ENCODE measurements at regions not wholly inside any gene's neighbourhood (a gene's known extent, or its start where the extent isn't known, plus 50 kb on each side); places are given as distances from the start of the nearest gene placed in this dataset.

- DNase-seq (ENCODE audit: extremely low spot score in 2 of 2): no peak
- Histone ChIP-seq H3K4me3 (no peak overlapping the region), H3K27ac (no peak overlapping the region), H3K27me3 (no peaks in the 10 kb centered on the region), H3K9me3 (no peaks in the 10 kb centered on the region), H3K4me1 (no peaks in the 10 kb centered on the region), H3K36me3 (no peaks in the 10 kb centered on the region)
- intact Hi-C loops (cut with DNase I): no loop called here
- TF ChIP-seq POLR2AphosphoS5 (IDR thresholded peaks at IDR 0.05; ENCODE audit: insufficient read depth in 1 of 2, low read depth in 1 of 2) (no peak), POLR2A (IDR thresholded peaks at IDR 0.05) (no peak), CTCF (IDR thresholded peaks at IDR 0.05) (no peak)
Measured at GRCh38 chr16:88325976-88326375, 56.8 kb upstream of the ZNF469 start.

GRCh38 chr16:88326611-88327485, 55.9 kb upstream of the ZNF469 start:
- H3K36me3 ChIP-seq: no peaks in the 10 kb centered on the region
- no peak for DNase-seq (ENCODE audit: extremely low spot score in 2 of 2)
- TF ChIP-seq POLR2A (IDR thresholded peaks at IDR 0.05): no peak
- no peak for TF ChIP-seq CTCF (IDR thresholded peaks at IDR 0.05)
- no peak for TF ChIP-seq POLR2AphosphoS5 (IDR thresholded peaks at IDR 0.05; ENCODE audit: insufficient read depth in 1 of 2, low read depth in 1 of 2)
- no peaks in the 10 kb centered on the region for H3K4me1 ChIP-seq
- no peaks in the 10 kb centered on the region for H3K27me3 ChIP-seq
- H3K9me3 ChIP-seq: no peaks in the 10 kb centered on the region
- H3K27ac ChIP-seq: no peak overlapping the region
- intact Hi-C loops (cut with DNase I): no loop called here
- H3K4me3 ChIP-seq: no peak overlapping the region

- intact Hi-C loops (cut with DNase I): no loop called here
Measured at GRCh38 chr16:88327561-88328312, 55.0 kb upstream of the ZNF469 start.

GRCh38 chr16:88328313-88328980, 54.3 kb upstream of the ZNF469 start:
- H3K4me3 ChIP-seq: no peak overlapping the region
- intact Hi-C loops (cut with DNase I): no loop called here

More at GRCh38 chr16:88327561-88328312, 55.0 kb upstream of the ZNF469 start:
- H3K4me1 ChIP-seq: peaks cover 7% of the 10 kb centered on the region
- H3K36me3 ChIP-seq: no peaks in the 10 kb centered on the region
- H3K4me3 ChIP-seq: no peak overlapping the region
- no peaks in the 10 kb centered on the region for H3K27me3 ChIP-seq
- H3K9me3 ChIP-seq: no peaks in the 10 kb centered on the region
- DNase-seq (ENCODE audit: extremely low spot score in 2 of 2): no peak
- no peak for TF ChIP-seq POLR2AphosphoS5 (IDR thresholded peaks at IDR 0.05; ENCODE audit: insufficient read depth in 1 of 2, low read depth in 1 of 2)
- TF ChIP-seq POLR2A (IDR thresholded peaks at IDR 0.05): no peak
- no peak for TF ChIP-seq CTCF (IDR thresholded peaks at IDR 0.05)
- no peak overlapping the region for H3K27ac ChIP-seq

More at GRCh38 chr16:88328313-88328980, 54.3 kb upstream of the ZNF469 start:
- Histone ChIP-seq H3K4me1 (peaks cover 14% of the 10 kb centered on the region), H3K27ac (no peak overlapping the region), H3K36me3 (no peaks in the 10 kb centered on the region), H3K9me3 (no peaks in the 10 kb centered on the region), H3K27me3 (no peaks in the 10 kb centered on the region)
- DNase-seq (ENCODE audit: extremely low spot score in 2 of 2): no peak
- no peak for TF ChIP-seq POLR2A (IDR thresholded peaks at IDR 0.05)
- no peak for TF ChIP-seq CTCF (IDR thresholded peaks at IDR 0.05)
- no peak for TF ChIP-seq POLR2AphosphoS5 (IDR thresholded peaks at IDR 0.05; ENCODE audit: insufficient read depth in 1 of 2, low read depth in 1 of 2)

Data from vagina (tissue), 2 donors.